Activated CD8-positive, alpha-beta T cell treated with anti-CD3 and anti-CD28 coated beads for 36 hours (primary cell): ENCODE measurements at regions not wholly inside any gene's neighbourhood (a gene's known extent, or its start where the extent isn't known, plus 50 kb on each side); places are given as distances from the start of the nearest gene placed in this dataset.
A peak's percentile ranks its signal among the peaks of the same experiment; 100 is the strongest.

Source experiments
- ATAC-seq: fragments of 200-7000 bp; cut with Tn5 transposase; one replicate; pipeline ENCODE4 v1.10.0; 2021; ENCODE audit warnings: mild to moderate bottlenecking, moderate library complexity
- CTCF ChIA-PET: fragments of 350-600 bp; sonication (Branson Sonifier 250); formaldehyde crosslinking; loops from one replicate; lab custom pipeline; 2021; ENCODE audit warnings: antibody characterized with exemption; lab: Charles Lee
- POLR2A ChIA-PET: fragments of 350-600 bp; sonication (Branson Sonifier 250); formaldehyde crosslinking; loops from one replicate; lab custom pipeline; 2021; ENCODE audit warnings: antibody characterized with exemption; lab: Charles Lee
- DNase-seq: peaks from one replicate; pipeline ENCODE4 v3.0.0-alpha.2; 2020
- H3K27ac Mint-ChIP-seq: one replicate; pipeline ENCODE4 v1.8.0; 2021; ENCODE audit warnings: mild to moderate bottlenecking, mixed read lengths
- H3K27me3 Mint-ChIP-seq: one replicate; pipeline ENCODE4 v1.8.0; 2021; ENCODE audit warnings: mixed read lengths
- H3K36me3 Mint-ChIP-seq: one replicate; pipeline ENCODE4 v1.8.0; 2021; ENCODE audit warnings: low read depth, mixed read lengths
- H3K4me1 Mint-ChIP-seq: one replicate; pipeline ENCODE4 v1.8.0; 2021; ENCODE audit warnings: low read depth, mixed read lengths
- H3K4me3 Mint-ChIP-seq: one replicate; pipeline ENCODE4 v1.8.0; 2021; ENCODE audit warnings: mild to moderate bottlenecking, moderate library complexity, mixed read lengths
- H3K9me3 Mint-ChIP-seq: one replicate; pipeline ENCODE4 v1.8.0; 2021; ENCODE audit warnings: mixed read lengths
- CTCF ChIP-seq: fragments of 200-600 bp; IDR thresholded peaks from one replicate; pipeline ENCODE4 v1.8.0; 2022; ENCODE audit warnings: antibody characterized with exemption, mild to moderate bottlenecking
- intact Hi-C: fragments of 100-400 bp; cut with micrococcal nuclease; formaldehyde crosslinking; loops from one replicate; pipeline ENCODE4 v1.10.0; 2022

DNA sequence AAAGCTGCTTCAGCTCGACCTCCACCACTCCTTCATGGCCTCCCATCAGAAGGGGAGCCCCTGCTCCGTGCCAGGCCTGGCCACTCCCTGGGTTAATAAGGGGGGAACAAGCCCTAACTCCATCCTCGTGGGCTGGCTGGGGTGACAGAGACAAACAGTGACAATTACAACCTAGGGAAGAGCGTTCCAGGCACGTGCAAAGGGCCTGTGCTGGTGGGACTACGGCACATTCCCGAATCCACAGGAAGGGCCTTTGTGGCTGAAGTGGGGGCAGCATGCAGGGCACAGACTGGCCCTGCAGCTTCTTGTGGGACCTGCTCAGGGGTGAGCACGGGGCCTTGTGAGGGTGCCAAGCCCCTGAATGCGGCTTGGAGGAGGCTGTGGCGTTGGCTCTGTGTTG is 157.4 kb downstream of the C9orf50 start:
- H3K4me3 Mint-ChIP-seq, result no peak overlapping the region

GRCh38 chr9:129462360-129462759 is 158.5 kb downstream of the C9orf50 start:
- no peak overlapping the region for H3K4me3 Mint-ChIP-seq
- H3K4me1 Mint-ChIP-seq, result peaks cover 35% of the 10 kb centered on the region
- no peaks in the 10 kb centered on the region for H3K36me3 Mint-ChIP-seq
- no peak for TF ChIP-seq CTCF
- no peak overlapping the region for H3K27ac Mint-ChIP-seq
- H3K27me3 Mint-ChIP-seq, result no peaks in the 10 kb centered on the region
- ChIA-PET CTCF (no interaction called here), POLR2A (interaction anchor here (0.5 to 0.7 kb wide), 2 partner anchors 50 to 349 kb away, joined by 3 read pairs; no protein-coding TSS in a partner anchor)
- intact Hi-C loops, result no loop called here
- DNase-seq, result no peak
- no peak for ATAC-seq
- no peaks in the 10 kb centered on the region for H3K9me3 Mint-ChIP-seq

More for the DNA sequence above, 157.4 kb downstream of the C9orf50 start:
- Mint-ChIP-seq H3K9me3 (no peaks in the 10 kb centered on the region), H3K36me3 (no peaks in the 10 kb centered on the region), H3K27ac (no peak overlapping the region), H3K4me1 (peaks cover 24% of the 10 kb centered on the region), H3K27me3 (no peaks in the 10 kb centered on the region)
- no peak for ATAC-seq
- no peak for TF ChIP-seq CTCF
- DNase-seq, result no peak
- ChIA-PET POLR2A (interaction anchor here (1.4 to 2.0 kb wide), 2 partner anchors 9 to 19 kb away, joined by 3 to 5 read pairs; no protein-coding TSS in a partner anchor), CTCF (interaction anchor here (1.3 kb wide), 1 partner anchor 325 kb away, joined by 3 read pairs; no protein-coding TSS in a partner anchor)
- intact Hi-C loops, result no loop called here

- Mint-ChIP-seq H3K4me3 (peak overlapping the region; percentile 76), H3K4me1 (peaks cover 42% of the 10 kb centered on the region), H3K9me3 (no peaks in the 10 kb centered on the region), H3K27ac (peak overlapping the region; percentile 93), H3K36me3 (no peaks in the 10 kb centered on the region), H3K27me3 (no peaks in the 10 kb centered on the region)
- intact Hi-C loops, result no loop called here
- ChIA-PET POLR2A (interaction anchor here (0.6 to 1.5 kb wide), 4 partner anchors 30 to 322 kb away, joined by 3 to 5 read pairs (median 4); no protein-coding TSS in a partner anchor), CTCF (interaction anchor here (0.7 to 2.4 kb wide), 11 partner anchors 10 to 329 kb away, joined by 3 to 9 read pairs (median 3); no protein-coding TSS in a partner anchor)
- DNase-seq (peak; percentile 96), ATAC-seq (peak; percentile 86)
- TF ChIP-seq CTCF, result no peak
These were observed 160.3 kb downstream of the C9orf50 start for GRCh38 chr9:129460323-129461261.

GRCh38 chr9:129459547-129460322 is 161.2 kb downstream of the C9orf50 start:
- peak overlapping the region; percentile 80 for H3K27ac Mint-ChIP-seq
- no peak for TF ChIP-seq CTCF
- no peaks in the 10 kb centered on the region for H3K27me3 Mint-ChIP-seq
- ChIA-PET POLR2A (interaction anchor here (0.6 to 2.0 kb wide), 11 partner anchors 14 to 321 kb away, joined by 3 to 11 read pairs (median 4); partner anchors contain the start of gene IER5L), CTCF (interaction anchor here (0.7 to 2.4 kb wide), 10 partner anchors 11 to 328 kb away, joined by 3 to 9 read pairs (median 4); no protein-coding TSS in a partner anchor)
- peak; percentile 49 for ATAC-seq
- DNase-seq, result peak; percentile 75
- no peaks in the 10 kb centered on the region for H3K9me3 Mint-ChIP-seq
- intact Hi-C loops, result no loop called here
- H3K4me1 Mint-ChIP-seq, result peaks cover 37% of the 10 kb centered on the region
- no peaks in the 10 kb centered on the region for H3K36me3 Mint-ChIP-seq
- H3K4me3 Mint-ChIP-seq, result peak overlapping the region; percentile 76
